Rectal smooth muscle tissue (tissue), 1 donor: ENCODE measurements at regions not wholly inside any gene's neighbourhood (a gene's known extent, or its start where the extent isn't known, plus 50 kb on each side); places are given as distances from the start of the nearest gene placed in this dataset.

Experiments used
- H3K27ac ChIP-seq: one replicate; pipeline ENCODE4 v1.7.0; 2013; ENCODE audit warnings: low read depth, low read length, inconsistent platforms
- H3K27me3 ChIP-seq: one replicate; pipeline ENCODE4 v1.7.0; 2013; ENCODE audit warnings: low read length; ENCODE audit not compliant: control insufficient read depth, insufficient read depth
- H3K36me3 ChIP-seq: one replicate; pipeline ENCODE4 v1.7.0; 2013; ENCODE audit warnings: low read length; ENCODE audit not compliant: control insufficient read depth, insufficient read depth
- H3K4me1 ChIP-seq: one replicate; pipeline ENCODE4 v1.7.0; 2013; ENCODE audit warnings: low read length; ENCODE audit not compliant: control insufficient read depth, insufficient read depth
- H3K4me3 ChIP-seq: one replicate; pipeline ENCODE4 v1.7.0; 2013; ENCODE audit warnings: low read length
- H3K9ac ChIP-seq: one replicate; pipeline ENCODE4 v1.7.0; 2013; ENCODE audit warnings: low read length

DNA sequence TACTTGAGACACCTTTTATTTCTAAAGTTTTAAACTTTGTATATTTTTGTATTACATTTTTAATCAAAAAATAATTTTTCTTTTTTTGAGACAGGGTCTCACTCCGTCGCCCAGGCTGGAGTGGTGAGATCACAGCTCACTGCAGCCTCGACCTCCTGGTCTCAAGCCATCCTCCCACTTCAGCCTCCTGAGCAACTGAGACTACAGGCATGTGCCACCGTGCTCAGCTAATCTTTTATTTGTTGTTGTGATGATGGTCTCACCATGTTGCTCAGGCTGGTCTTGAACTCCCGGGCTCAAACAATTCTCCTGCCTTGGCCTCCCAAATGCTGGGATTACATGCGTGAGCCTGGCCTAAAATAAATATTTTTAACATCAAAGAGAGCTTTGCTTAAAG is 218.7 kb upstream of the SH3BP4 start:
- H3K27me3 ChIP-seq = no peaks in the 10 kb centered on the region
- no peaks in the 10 kb centered on the region for H3K4me1 ChIP-seq
- H3K27ac ChIP-seq = no peak overlapping the region
- no peak overlapping the region for H3K9ac ChIP-seq
- H3K4me3 ChIP-seq = no peak overlapping the region
- no peaks in the 10 kb centered on the region for H3K36me3 ChIP-seq

DNA sequence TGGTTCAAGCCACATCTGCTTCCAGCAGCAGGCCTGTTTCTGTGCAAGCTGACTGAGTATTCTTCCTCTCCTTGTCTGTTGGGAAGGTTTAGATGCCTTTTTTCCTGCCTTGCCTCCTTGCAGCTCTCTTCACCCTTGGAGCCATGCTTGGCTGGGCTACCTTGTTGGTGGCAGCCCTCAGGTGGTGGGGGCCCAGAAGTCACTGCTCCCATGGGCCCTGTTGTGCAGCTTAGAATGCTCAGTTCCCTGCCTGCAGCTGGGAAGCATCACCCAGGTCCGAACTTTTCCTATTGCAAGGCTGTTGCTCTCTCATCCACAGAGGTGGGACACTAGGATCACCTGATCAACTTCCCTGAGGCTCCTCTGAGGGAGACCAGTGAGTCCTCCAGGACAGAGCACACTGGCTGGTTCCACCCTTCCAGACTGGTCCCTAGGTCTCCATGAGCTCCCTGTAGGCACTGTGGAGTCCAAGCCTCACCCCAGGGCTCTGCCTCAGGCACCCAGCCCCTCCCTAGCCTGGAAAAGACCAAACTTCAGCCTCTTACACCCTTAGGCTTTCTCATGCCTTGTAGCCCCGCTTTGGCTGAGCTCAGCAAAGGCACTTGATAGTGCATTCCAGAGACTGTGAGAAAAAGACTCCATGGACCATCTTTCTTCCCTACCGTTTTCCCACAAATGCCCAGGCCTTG is 219.3 kb upstream of the SH3BP4 start:
- Histone ChIP-seq H3K4me1 (no peaks in the 10 kb centered on the region), H3K9ac (no peak overlapping the region)

DNA sequence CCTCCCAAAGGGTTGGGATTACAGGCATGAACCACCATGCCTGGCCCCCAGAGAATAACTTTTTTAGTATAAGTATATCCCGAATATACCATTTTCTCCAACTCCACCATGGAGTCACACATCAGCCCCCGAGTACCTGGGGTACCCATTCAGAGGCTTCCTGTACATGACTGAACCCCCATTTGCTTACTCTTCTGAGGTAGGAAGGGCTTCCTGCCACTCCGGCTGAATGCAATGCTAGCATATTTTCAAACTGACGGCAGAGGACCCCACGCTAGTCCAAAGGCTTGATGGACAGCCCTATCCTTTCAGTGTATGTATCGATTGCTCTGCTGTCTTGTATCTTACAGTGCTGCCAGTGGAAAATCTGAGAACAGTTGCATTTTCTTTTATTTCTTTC is 220.6 kb upstream of the SH3BP4 start:
- Histone ChIP-seq H3K4me3 (no peak overlapping the region), H3K27me3 (no peaks in the 10 kb centered on the region), H3K9ac (no peak overlapping the region), H3K36me3 (no peaks in the 10 kb centered on the region), H3K4me1 (no peaks in the 10 kb centered on the region), H3K27ac (no peak overlapping the region)

More for the DNA sequence above, 219.3 kb upstream of the SH3BP4 start:
- Histone ChIP-seq H3K27ac (no peak overlapping the region), H3K36me3 (no peaks in the 10 kb centered on the region), H3K4me3 (no peak overlapping the region), H3K27me3 (no peaks in the 10 kb centered on the region)

DNA sequence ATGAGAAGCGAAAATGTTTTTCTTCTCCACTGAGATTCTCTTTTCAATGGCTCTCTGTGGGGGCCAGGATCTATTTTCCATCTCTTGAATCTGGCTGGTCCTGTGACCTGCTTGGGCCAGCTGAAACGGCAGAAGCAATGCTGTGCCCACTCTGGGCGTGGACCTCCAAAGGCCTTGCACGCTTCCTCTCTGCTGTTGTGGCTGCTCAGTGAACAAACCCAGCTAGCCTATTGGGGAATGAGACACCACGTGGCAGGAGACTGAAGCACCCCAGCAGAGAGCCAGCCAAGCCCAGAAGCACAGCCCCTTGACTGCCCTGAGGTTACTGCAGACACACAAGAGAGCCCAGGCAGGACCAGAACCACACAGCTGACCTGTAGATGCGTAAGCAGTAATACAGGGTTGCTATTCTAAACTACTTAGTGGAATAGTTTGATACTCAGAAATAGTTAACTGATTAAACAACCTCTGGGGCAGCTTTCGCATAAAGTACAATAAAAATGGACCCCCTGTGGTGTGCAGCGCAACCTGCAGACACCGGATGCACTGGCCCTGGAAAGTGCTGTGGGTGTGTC is 221.7 kb upstream of the SH3BP4 start:
- no peaks in the 10 kb centered on the region for H3K27me3 ChIP-seq
- no peaks in the 10 kb centered on the region for H3K4me1 ChIP-seq
- no peak overlapping the region for H3K4me3 ChIP-seq
- H3K27ac ChIP-seq = no peak overlapping the region
- H3K36me3 ChIP-seq = no peaks in the 10 kb centered on the region
- no peak overlapping the region for H3K9ac ChIP-seq

DNA sequence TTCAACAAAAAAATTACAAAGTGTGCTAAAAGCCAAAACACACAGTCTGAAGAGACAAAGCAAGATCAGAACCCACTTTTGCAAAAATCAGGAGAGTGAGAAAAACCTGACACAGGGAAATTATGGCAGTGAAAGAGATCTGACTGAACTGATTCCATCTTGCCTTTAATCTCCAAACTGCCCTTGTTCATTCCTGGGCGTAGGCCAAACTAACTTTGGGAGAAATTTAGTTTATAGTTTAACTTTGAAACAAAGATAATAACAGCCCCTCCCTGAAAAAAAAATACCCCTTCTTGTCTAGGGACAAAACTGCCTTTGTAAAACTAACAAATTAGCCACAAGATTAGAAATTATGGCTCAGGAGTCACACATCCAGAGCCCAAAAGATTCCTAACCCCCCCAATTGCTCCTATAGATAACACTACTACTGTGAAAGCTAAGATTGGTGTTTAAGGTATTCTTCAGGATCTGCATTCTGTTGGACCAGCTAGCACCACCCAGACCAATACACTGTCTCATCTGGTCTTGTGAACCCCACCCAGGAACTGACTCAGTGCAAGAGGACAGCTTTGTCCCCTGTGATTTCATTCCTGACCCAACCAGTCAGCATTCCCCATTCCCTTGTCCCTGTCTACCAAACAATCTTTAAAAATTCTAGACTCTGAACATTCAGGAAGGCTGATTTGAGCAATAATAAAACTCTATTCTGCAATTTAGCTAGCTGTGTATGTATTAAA is 226.1 kb upstream of the SH3BP4 start:
- H3K9ac ChIP-seq = no peak overlapping the region
- no peaks in the 10 kb centered on the region for H3K27me3 ChIP-seq
- H3K4me1 ChIP-seq = no peaks in the 10 kb centered on the region
- no peaks in the 10 kb centered on the region for H3K36me3 ChIP-seq
- H3K27ac ChIP-seq = no peak overlapping the region
- H3K4me3 ChIP-seq = no peak overlapping the region

DNA sequence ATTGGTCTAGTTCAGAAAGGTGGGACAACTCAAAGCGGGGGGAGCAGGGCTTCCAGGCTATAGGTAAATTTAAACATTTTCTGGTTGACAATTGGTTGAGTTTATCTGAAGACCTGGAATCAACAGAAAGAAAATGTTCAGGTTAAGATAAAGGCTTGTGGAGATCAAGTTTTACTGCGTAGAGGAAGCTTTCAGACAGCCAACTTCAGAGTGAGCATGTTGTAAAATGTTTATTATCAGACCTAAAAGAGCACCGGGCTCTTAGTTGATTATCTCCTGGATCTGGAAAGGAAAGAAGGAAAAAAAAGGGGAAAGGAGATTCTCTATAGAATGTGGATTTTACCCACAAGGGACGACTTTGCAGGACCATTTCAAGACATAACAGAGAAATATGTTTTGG is 227.0 kb upstream of the SH3BP4 start:
- H3K27me3 ChIP-seq = no peaks in the 10 kb centered on the region
- H3K4me3 ChIP-seq = no peak overlapping the region
- H3K4me1 ChIP-seq = no peaks in the 10 kb centered on the region
- no peak overlapping the region for H3K9ac ChIP-seq
- no peak overlapping the region for H3K27ac ChIP-seq
- no peaks in the 10 kb centered on the region for H3K36me3 ChIP-seq

DNA sequence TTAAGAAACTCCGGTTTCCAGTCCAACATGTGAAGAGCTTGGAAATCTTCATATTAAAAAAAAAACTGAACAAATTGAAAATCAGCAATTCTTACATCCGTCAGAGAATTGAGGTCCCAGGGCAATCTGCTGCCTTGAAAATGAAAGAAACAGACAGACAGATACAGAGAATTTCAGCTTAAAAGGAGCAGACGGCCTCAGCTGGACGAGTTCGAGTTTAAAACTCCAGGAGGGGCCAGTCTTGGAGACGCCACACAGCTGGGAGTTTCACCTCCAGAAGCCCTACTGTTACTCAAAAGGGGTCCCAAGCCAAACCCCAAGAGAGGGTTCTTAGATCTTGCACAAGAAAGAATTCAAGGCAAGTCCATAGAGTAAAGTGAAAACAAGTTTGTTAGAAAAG is 226.5 kb upstream of the ARL4C start:
- no peaks in the 10 kb centered on the region for H3K36me3 ChIP-seq
- no peaks in the 10 kb centered on the region for H3K4me1 ChIP-seq
- no peaks in the 10 kb centered on the region for H3K27me3 ChIP-seq
- H3K9ac ChIP-seq = no peak overlapping the region
- H3K4me3 ChIP-seq = no peak overlapping the region
- H3K27ac ChIP-seq = no peak overlapping the region

DNA sequence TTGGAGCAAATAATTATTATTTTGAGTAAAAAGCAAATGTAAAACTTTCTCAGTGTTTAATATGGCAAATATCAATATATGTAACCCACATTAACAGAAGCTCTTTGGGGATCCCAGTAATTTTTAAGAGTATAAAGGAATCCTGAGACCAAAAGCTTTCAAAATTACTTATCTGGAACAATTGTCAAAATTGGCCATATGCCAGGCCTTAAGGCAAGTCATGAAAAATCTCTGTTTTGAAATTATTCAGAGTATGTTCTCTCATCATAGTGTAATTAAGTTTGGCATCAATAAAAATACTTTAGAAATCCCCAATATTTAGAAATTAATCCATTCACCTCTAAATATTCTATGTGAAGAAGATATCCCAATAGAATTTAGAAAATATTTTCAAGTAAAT is 225.3 kb upstream of the ARL4C start:
- Histone ChIP-seq H3K27ac (no peak overlapping the region), H3K27me3 (no peaks in the 10 kb centered on the region), H3K4me3 (no peak overlapping the region), H3K4me1 (no peaks in the 10 kb centered on the region), H3K9ac (no peak overlapping the region), H3K36me3 (no peaks in the 10 kb centered on the region)

DNA sequence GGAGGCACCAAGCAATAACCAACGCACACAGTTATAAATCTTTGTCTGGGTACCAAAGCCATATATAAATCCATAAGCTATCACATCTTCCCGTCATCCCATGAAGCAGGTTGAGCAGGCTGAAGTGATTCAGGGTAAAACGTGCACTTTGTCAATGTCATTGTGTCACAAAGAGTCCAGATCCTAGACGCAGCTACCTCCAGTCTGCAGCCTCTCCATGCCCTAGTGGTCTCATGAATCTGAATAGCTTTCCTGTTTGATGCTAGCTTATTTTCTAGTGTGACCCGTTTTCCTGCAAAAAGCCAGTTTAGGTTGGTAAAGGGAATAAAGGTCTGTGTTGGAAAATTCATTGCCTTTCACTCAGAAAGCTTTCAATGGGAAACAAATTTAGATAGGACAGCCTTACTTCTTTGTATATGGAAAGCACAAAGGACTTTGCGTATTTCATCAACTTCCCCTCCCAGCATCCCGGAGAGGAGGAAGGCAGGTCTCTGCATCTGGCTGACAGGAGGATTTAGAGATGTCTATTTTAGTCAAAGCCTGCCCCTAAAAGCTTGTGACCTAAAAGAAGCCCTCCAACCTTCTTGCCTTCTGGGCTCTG is 222.3 kb upstream of the ARL4C start:
- Histone ChIP-seq H3K4me1 (no peaks in the 10 kb centered on the region), H3K27me3 (no peaks in the 10 kb centered on the region), H3K27ac (no peak overlapping the region), H3K9ac (no peak overlapping the region), H3K36me3 (no peaks in the 10 kb centered on the region), H3K4me3 (no peak overlapping the region)

DNA sequence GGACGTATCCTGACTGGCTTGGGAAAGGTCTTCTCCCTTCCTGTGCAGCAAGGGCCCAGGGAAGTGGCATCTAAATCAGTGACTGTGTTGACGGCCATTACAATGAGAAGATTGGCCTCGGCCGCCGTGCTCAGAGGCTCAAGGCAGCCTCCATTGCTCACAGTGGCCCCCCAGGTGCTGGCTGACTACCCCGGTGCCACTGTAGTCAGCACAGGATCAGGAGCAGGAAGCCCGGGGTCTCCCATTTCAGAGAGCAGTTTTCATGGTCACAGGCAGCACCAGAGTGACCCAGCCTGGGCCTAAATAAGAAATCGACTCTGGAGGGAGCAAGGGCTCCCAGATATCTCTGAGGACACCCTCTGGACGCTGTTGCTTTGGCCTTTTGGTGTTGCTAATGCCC is 219.4 kb upstream of the ARL4C start:
- no peaks in the 10 kb centered on the region for H3K36me3 ChIP-seq
- no peak overlapping the region for H3K4me3 ChIP-seq
- H3K9ac ChIP-seq = no peak overlapping the region
- H3K27me3 ChIP-seq = no peaks in the 10 kb centered on the region
- H3K27ac ChIP-seq = no peak overlapping the region
- H3K4me1 ChIP-seq = no peaks in the 10 kb centered on the region

DNA sequence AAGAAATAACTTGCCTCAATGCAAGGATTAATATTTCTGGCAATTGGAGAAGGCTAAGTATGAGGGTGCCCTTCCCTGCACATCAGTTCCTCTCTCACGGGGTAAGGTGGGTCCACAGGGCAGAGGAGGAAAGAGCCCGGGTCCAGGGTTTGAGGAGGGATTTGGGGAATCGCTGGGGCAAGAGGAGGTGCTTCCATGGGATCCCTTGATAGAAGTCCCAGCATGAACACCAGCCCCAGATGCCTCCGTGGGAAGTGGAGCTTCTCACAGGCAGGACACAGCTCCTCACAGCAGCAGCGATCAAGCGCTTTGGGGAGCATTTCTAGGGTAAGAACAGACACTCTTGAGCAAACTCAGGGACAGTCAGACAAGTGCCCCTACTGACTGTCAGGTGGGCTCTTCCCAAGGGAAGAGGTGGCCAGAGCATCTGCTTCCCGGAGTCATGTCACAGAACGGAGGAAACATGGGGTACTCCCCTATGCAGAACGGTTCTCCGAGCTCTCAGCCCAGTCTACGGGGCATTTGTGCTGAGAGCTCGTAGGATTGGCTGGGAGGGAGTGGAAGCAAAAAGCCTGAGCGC is 218.9 kb upstream of the ARL4C start:
- Histone ChIP-seq H3K27me3 (no peaks in the 10 kb centered on the region), H3K9ac (no peak overlapping the region), H3K4me3 (no peak overlapping the region), H3K36me3 (no peaks in the 10 kb centered on the region), H3K4me1 (no peaks in the 10 kb centered on the region), H3K27ac (no peak overlapping the region)

DNA sequence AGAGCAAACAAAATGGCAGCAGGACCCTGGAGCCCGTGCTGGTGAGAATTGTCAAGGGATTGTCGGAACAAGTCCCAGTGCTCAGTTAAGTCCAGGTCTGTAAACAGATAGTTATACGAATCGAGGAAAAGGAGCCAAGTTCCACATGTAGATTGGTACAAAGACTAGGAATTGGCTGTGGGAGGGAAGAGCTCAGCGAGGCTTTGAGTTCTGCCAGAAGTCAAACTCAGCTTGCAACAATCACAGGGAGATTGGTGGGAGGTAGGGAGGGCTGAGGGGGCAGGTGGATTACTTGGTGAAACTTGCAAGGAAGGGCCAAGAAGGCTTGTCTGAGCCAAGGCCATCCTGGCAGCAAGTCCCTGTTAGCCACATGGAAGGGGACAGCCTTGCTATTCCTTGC is 217.8 kb upstream of the ARL4C start:
- Histone ChIP-seq H3K27ac (no peak overlapping the region), H3K36me3 (no peaks in the 10 kb centered on the region), H3K9ac (no peak overlapping the region), H3K27me3 (no peaks in the 10 kb centered on the region), H3K4me1 (no peaks in the 10 kb centered on the region), H3K4me3 (no peak overlapping the region)
